Trophoblast cell (in vitro differentiated cells and primary cell): ENCODE measurements at regions not wholly inside any gene's neighbourhood (a gene's known extent, or its start where the extent isn't known, plus 50 kb on each side); places are given as distances from the start of the nearest gene placed in this dataset.

Experiments
- DNase-seq, 2 donors: peaks; one replicate each; pipeline ENCODE4 v3.0.0-alpha.2; 2016
- H2AFZ ChIP-seq: 2 replicates; pipeline ENCODE4 v1.6.1; 2013; ENCODE audit warnings: low read length, moderate library complexity, mild to moderate bottlenecking; ENCODE audit not compliant: insufficient read depth, poor library complexity
- H2AK5ac ChIP-seq: 2 replicates; pipeline ENCODE4 v1.6.1; 2013; ENCODE audit warnings: mild to moderate bottlenecking, low read length
- H2BK120ac ChIP-seq: 2 replicates; pipeline ENCODE4 v1.6.1; 2013; ENCODE audit warnings: low read length, mild to moderate bottlenecking, moderate library complexity; ENCODE audit not compliant: insufficient read depth, poor library complexity
- H2BK12ac ChIP-seq: 2 replicates; pipeline ENCODE4 v1.6.1; 2013; ENCODE audit warnings: mild to moderate bottlenecking, low read length, moderate library complexity
- H2BK5ac ChIP-seq: 2 replicates; pipeline ENCODE4 v1.6.1; 2013; ENCODE audit warnings: low read length, low read depth, moderate library complexity, mild to moderate bottlenecking; ENCODE audit not compliant: poor library complexity
- H3K14ac ChIP-seq: 2 replicates; pipeline ENCODE4 v1.6.1; 2013; ENCODE audit warnings: mild to moderate bottlenecking, low read length
- H3K18ac ChIP-seq: 2 replicates; pipeline ENCODE4 v1.6.1; 2013; ENCODE audit warnings: mild to moderate bottlenecking, low read length
- H3K23ac ChIP-seq: 2 replicates; pipeline ENCODE4 v1.6.1; 2013; ENCODE audit warnings: low read length
- H3K27ac ChIP-seq: 2 replicates; pipeline ENCODE4 v1.5.1; 2013; ENCODE audit warnings: low read depth, mild to moderate bottlenecking, inconsistent platforms, low read length, moderate library complexity
- H3K27me3 ChIP-seq: 2 replicates; pipeline ENCODE4 v1.6.1; 2013; ENCODE audit warnings: inconsistent platforms, mild to moderate bottlenecking, low read length, moderate library complexity; ENCODE audit not compliant: insufficient read depth
- H3K36me3 ChIP-seq, 2 experiments: 1 replicate in 1 of 2; 2 replicates in 1 of 2; pipeline ENCODE4 v1.6.1; 2013; ENCODE audit warnings: low read length in 2 of 2, mild to moderate bottlenecking in 2 of 2, moderate library complexity in 1 of 2; ENCODE audit not compliant: insufficient read depth in 2 of 2, control insufficient read depth in 1 of 2
- H3K4ac ChIP-seq: 2 replicates; pipeline ENCODE4 v1.6.1; 2013; ENCODE audit warnings: low read depth, mild to moderate bottlenecking, low read length, moderate library complexity
- H3K4me1 ChIP-seq, 2 experiments: 1 replicate in 1 of 2; 2 replicates in 1 of 2; pipeline ENCODE4 v1.6.1; 2013; ENCODE audit warnings: low read length in 2 of 2, mild to moderate bottlenecking in 2 of 2, moderate library complexity in 1 of 2; ENCODE audit not compliant: insufficient read depth in 2 of 2, control insufficient read depth in 1 of 2
- H3K4me2 ChIP-seq: 2 replicates; pipeline ENCODE4 v1.6.1; 2013; ENCODE audit warnings: inconsistent platforms, mild to moderate bottlenecking, low read length, moderate library complexity
- H3K4me3 ChIP-seq: 2 replicates; pipeline ENCODE4 v1.5.1; 2013; ENCODE audit warnings: mild to moderate bottlenecking, low read depth, low read length, inconsistent platforms
- H3K79me1 ChIP-seq: one replicate; pipeline ENCODE4 v1.6.1; 2013; ENCODE audit warnings: low read length
- H3K79me2 ChIP-seq: 2 replicates; pipeline ENCODE4 v1.6.1; 2013; ENCODE audit warnings: low read length, mild to moderate bottlenecking; ENCODE audit not compliant: control insufficient read depth, insufficient read depth, poor library complexity
- H3K9ac ChIP-seq: 2 replicates; pipeline ENCODE4 v1.6.1; 2013; ENCODE audit warnings: mild to moderate bottlenecking, low read length
- H3K9me3 ChIP-seq: 2 replicates; pipeline ENCODE4 v1.6.1; 2013; ENCODE audit warnings: low read depth, mild to moderate bottlenecking, control low read depth, inconsistent platforms, low read length; ENCODE audit not compliant: insufficient read depth
- H4K12ac ChIP-seq: 2 replicates; pipeline ENCODE4 v1.6.1; 2013; ENCODE audit warnings: low read depth, mild to moderate bottlenecking, low read length, moderate library complexity
- H4K8ac ChIP-seq: 2 replicates; pipeline ENCODE4 v1.6.1; 2013; ENCODE audit warnings: low read depth, mild to moderate bottlenecking, low read length, moderate library complexity
- H4K91ac ChIP-seq: one replicate; pipeline ENCODE4 v1.6.1; 2013; ENCODE audit warnings: low read depth, mild to moderate bottlenecking, low read length, moderate library complexity
- whole genome bisulfite sequencing: extraction: QIAGEN DNeasy Blood & Tissue Kit; methylation state at CpG from one replicate; pipeline ENCODE4 v1.1.7; 2013; ENCODE audit warnings: missing lambda C conversion rate; ENCODE audit not compliant: insufficient read length, insufficient coverage; ENCODE audit errors: extremely low coverage; 5-methylcytosine and 5-hydroxymethylcytosine counted together

GRCh38 chr5:128667751-128668150 lies 129.7 kb upstream of the FBN2 start:
- H3K23ac ChIP-seq: no peak overlapping the region
- no CpG with 5 or more reads among the region's 1 CpG for WGBS
- no peak overlapping the region for H3K14ac ChIP-seq
- no peak overlapping the region for H2BK120ac ChIP-seq
- H4K91ac ChIP-seq: no peak overlapping the region
- H3K79me1 ChIP-seq: no peaks in the 10 kb centered on the region
- no peaks in the 10 kb centered on the region for H3K27me3 ChIP-seq
- no peak overlapping the region for H3K4me3 ChIP-seq
- no peak overlapping the region for H3K4me2 ChIP-seq
- H2BK12ac ChIP-seq: no peak overlapping the region
- H3K79me2 ChIP-seq: no peaks in the 10 kb centered on the region
- no peak overlapping the region for H3K4ac ChIP-seq
- H2AK5ac ChIP-seq: no peak overlapping the region
- H3K9ac ChIP-seq: no peak overlapping the region
- H4K12ac ChIP-seq: no peak overlapping the region
- no peak overlapping the region for H4K8ac ChIP-seq
- no peaks in the 10 kb centered on the region for H3K4me1 ChIP-seq
- no peaks in the 10 kb centered on the region for H3K36me3 ChIP-seq
- H2AFZ ChIP-seq: no peak overlapping the region
- H3K9me3 ChIP-seq: no peaks in the 10 kb centered on the region
- no peak for DNase-seq
- H3K27ac ChIP-seq: no peak overlapping the region
- H3K18ac ChIP-seq: no peak overlapping the region
- H2BK5ac ChIP-seq: no peak overlapping the region

DNA sequence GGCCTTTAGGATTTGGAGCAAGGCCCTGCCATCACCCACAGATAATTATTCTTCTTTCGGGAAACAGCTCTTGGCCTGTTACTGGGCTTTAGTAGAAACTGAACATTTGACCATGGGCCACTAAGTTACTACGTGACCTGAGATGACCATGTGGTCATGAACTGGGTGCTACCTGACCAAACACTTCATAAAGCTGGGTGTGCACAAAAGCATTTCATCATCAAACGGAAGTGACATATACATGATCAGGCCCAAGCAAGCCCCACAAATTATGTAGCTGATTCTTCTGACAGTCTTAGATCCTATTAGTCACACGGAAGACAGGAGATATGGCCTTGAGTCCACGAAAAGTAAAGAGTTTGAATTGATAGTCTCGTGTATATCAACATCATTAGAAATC lies 130.9 kb upstream of the FBN2 start:
- Histone ChIP-seq H3K4ac (no peak overlapping the region), H3K18ac (no peak overlapping the region), H3K9me3 (no peaks in the 10 kb centered on the region), H3K4me3 (no peak overlapping the region), H3K36me3 (no peaks in the 10 kb centered on the region), H3K27ac (no peak overlapping the region), H3K79me1 (no peaks in the 10 kb centered on the region), H3K9ac (no peak overlapping the region), H2AK5ac (no peak overlapping the region), H2AFZ (no peak overlapping the region), H3K4me1 (no peaks in the 10 kb centered on the region), H3K23ac (no peak overlapping the region), H3K79me2 (no peaks in the 10 kb centered on the region), H3K27me3 (no peaks in the 10 kb centered on the region), H2BK120ac (no peak overlapping the region), H3K4me2 (no peak overlapping the region), H2BK5ac (no peak overlapping the region), H2BK12ac (no peak overlapping the region), H4K91ac (no peak overlapping the region), H4K12ac (no peak overlapping the region), H4K8ac (no peak overlapping the region), H3K14ac (no peak overlapping the region)
- WGBS: no CpG with 5 or more reads among the region's 6 CpGs
- DNase-seq: no peak

- no peaks in the 10 kb centered on the region for H3K4me1 ChIP-seq
- H4K8ac ChIP-seq: no peak overlapping the region
- H2AFZ ChIP-seq: no peak overlapping the region
- no peak overlapping the region for H2BK12ac ChIP-seq
- H2BK5ac ChIP-seq: no peak overlapping the region
- no peak for DNase-seq
- H3K18ac ChIP-seq: no peak overlapping the region
- no peaks in the 10 kb centered on the region for H3K36me3 ChIP-seq
- H4K91ac ChIP-seq: no peak overlapping the region
- H3K4me3 ChIP-seq: no peak overlapping the region
- no peaks in the 10 kb centered on the region for H3K79me2 ChIP-seq
- no peak overlapping the region for H3K4ac ChIP-seq
- no peaks in the 10 kb centered on the region for H3K79me1 ChIP-seq
- no peak overlapping the region for H3K9ac ChIP-seq
- no peaks in the 10 kb centered on the region for H3K27me3 ChIP-seq
- no peak overlapping the region for H3K23ac ChIP-seq
- no peak overlapping the region for H3K4me2 ChIP-seq
- no peaks in the 10 kb centered on the region for H3K9me3 ChIP-seq
- H2BK120ac ChIP-seq: no peak overlapping the region
- H3K14ac ChIP-seq: no peak overlapping the region
- H2AK5ac ChIP-seq: no peak overlapping the region
- H3K27ac ChIP-seq: no peak overlapping the region
- WGBS: no CpG with 5 or more reads among the region's 2 CpGs
- no peak overlapping the region for H4K12ac ChIP-seq
These were observed 131.8 kb upstream of the FBN2 start for GRCh38 chr5:128669803-128670202.

DNA sequence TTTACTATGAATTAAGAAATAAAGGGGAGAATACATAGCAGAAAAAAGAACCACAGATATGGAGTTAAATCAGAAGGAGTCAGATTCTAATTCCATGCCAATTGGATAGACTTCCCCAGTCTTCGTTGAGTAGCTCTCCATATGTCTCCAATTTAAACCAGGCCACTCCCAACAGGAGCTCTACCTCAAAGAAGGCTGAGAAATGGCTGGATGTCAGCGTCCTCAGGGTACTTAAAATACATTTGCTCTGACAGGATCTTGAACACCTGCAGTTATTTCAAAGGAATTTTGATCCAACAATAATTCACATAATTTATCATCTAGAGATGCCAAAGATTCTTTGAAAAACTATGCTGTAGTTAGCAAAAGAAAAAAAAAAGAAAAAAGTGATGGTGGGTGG lies 133.9 kb upstream of the FBN2 start:
- no CpG with 5 or more reads among the region's 2 CpGs for WGBS

More for the DNA sequence above, 133.9 kb upstream of the FBN2 start:
- H4K91ac ChIP-seq: no peak overlapping the region
- H3K79me1 ChIP-seq: no peaks in the 10 kb centered on the region
- H4K8ac ChIP-seq: no peak overlapping the region
- H3K4ac ChIP-seq: no peak overlapping the region
- H3K4me1 ChIP-seq: no peaks in the 10 kb centered on the region
- no peak overlapping the region for H3K9ac ChIP-seq
- H3K79me2 ChIP-seq: no peaks in the 10 kb centered on the region
- no peak overlapping the region for H2BK120ac ChIP-seq
- H2BK12ac ChIP-seq: no peak overlapping the region
- no peak overlapping the region for H3K4me2 ChIP-seq
- H3K27me3 ChIP-seq: no peaks in the 10 kb centered on the region
- no peak overlapping the region for H3K14ac ChIP-seq
- no peak overlapping the region for H3K27ac ChIP-seq
- no peak overlapping the region for H2BK5ac ChIP-seq
- H3K36me3 ChIP-seq: no peaks in the 10 kb centered on the region
- no peak overlapping the region for H3K18ac ChIP-seq
- no peak overlapping the region for H2AFZ ChIP-seq
- no peak overlapping the region for H2AK5ac ChIP-seq
- no peak overlapping the region for H4K12ac ChIP-seq
- H3K9me3 ChIP-seq: no peaks in the 10 kb centered on the region
- H3K23ac ChIP-seq: no peak overlapping the region
- DNase-seq: no peak
- H3K4me3 ChIP-seq: no peak overlapping the region
